Neuron (in vitro differentiated cells): ENCODE measurements at regions not wholly inside any gene's neighbourhood (a gene's known extent, or its start where the extent isn't known, plus 50 kb on each side); places are given as distances from the start of the nearest gene placed in this dataset.

ENCODE experiments used
- H2AFZ ChIP-seq: one replicate; pipeline ENCODE4 v1.6.1; 2013; ENCODE audit warnings: low read depth, mild to moderate bottlenecking, inconsistent platforms, low read length, moderate library complexity
- H3K27me3 ChIP-seq: one replicate; pipeline ENCODE4 v1.6.1; 2013; ENCODE audit warnings: low read length; ENCODE audit not compliant: insufficient read depth
- H3K36me3 ChIP-seq: one replicate; pipeline ENCODE4 v1.6.1; 2013; ENCODE audit warnings: low read length; ENCODE audit not compliant: insufficient read depth
- H3K4me1 ChIP-seq: one replicate; pipeline ENCODE4 v1.6.1; 2013; ENCODE audit warnings: low read length; ENCODE audit not compliant: insufficient read depth
- H3K4me3 ChIP-seq: 2 replicates; pipeline ENCODE4 v1.5.1; 2013; ENCODE audit warnings: mild to moderate bottlenecking, low read length, moderate library complexity
- H3K9me3 ChIP-seq: one replicate; pipeline ENCODE4 v1.6.1; 2013; ENCODE audit warnings: low read length

GRCh38 chr1:244106837-244107493, 55.9 kb downstream of the ZBTB18 start:
- H3K9me3 ChIP-seq = no peaks in the 10 kb centered on the region
- H3K36me3 ChIP-seq = no peaks in the 10 kb centered on the region
- no peak overlapping the region for H3K4me3 ChIP-seq
- peaks cover 31% of the 10 kb centered on the region for H3K4me1 ChIP-seq
- H2AFZ ChIP-seq = no peak overlapping the region
- H3K27me3 ChIP-seq = no peaks in the 10 kb centered on the region

DNA sequence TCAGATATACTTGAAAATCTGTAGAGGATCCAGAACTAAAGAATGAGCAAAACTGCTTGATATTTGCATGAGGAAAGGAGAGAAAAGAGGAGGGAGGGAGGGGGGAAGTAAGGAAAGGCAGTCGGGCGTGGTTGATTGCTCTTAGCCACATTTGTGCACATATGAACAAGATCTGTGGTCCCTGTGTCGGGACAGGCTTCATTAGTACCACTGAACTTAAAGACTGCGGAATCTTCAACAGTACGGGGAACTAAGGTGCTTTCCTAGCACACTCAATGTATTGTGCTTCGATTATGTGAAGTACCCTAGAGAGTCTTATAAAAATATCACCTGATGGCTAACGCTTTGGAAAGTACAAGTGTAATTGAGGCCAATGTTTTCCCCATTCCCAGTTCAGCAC, 59.9 kb downstream of the ZBTB18 start:
- no peak overlapping the region for H2AFZ ChIP-seq
- H3K4me1 ChIP-seq = peaks cover 31% of the 10 kb centered on the region
- no peaks in the 10 kb centered on the region for H3K36me3 ChIP-seq
- H3K4me3 ChIP-seq = no peak overlapping the region
- H3K27me3 ChIP-seq = no peaks in the 10 kb centered on the region
- no peaks in the 10 kb centered on the region for H3K9me3 ChIP-seq

- no peak overlapping the region for H3K4me3 ChIP-seq
- H3K9me3 ChIP-seq = peaks cover 2% of the 10 kb centered on the region
- H3K36me3 ChIP-seq = no peaks in the 10 kb centered on the region
- H3K27me3 ChIP-seq = no peaks in the 10 kb centered on the region
- H2AFZ ChIP-seq = no peak overlapping the region
- peaks cover 23% of the 10 kb centered on the region for H3K4me1 ChIP-seq
Measured at GRCh38 chr1:244112041-244112440, 61.0 kb downstream of the ZBTB18 start.

- no peak overlapping the region for H2AFZ ChIP-seq
Measured at GRCh38 chr1:244112636-244113035, 61.6 kb downstream of the ZBTB18 start.

GRCh38 chr1:244113532-244114320, 62.6 kb downstream of the ZBTB18 start:
- H3K9me3 ChIP-seq = peaks cover 2% of the 10 kb centered on the region
- no peaks in the 10 kb centered on the region for H3K27me3 ChIP-seq
- H2AFZ ChIP-seq = no peak overlapping the region
- no peak overlapping the region for H3K4me3 ChIP-seq
- peaks cover 31% of the 10 kb centered on the region for H3K4me1 ChIP-seq
- no peaks in the 10 kb centered on the region for H3K36me3 ChIP-seq

More at GRCh38 chr1:244112636-244113035, 61.6 kb downstream of the ZBTB18 start:
- no peaks in the 10 kb centered on the region for H3K27me3 ChIP-seq
- no peak overlapping the region for H3K4me3 ChIP-seq
- no peaks in the 10 kb centered on the region for H3K36me3 ChIP-seq
- H3K9me3 ChIP-seq = peaks cover 2% of the 10 kb centered on the region
- peaks cover 23% of the 10 kb centered on the region for H3K4me1 ChIP-seq

GRCh38 chr1:244114892-244115291, 63.8 kb downstream of the ZBTB18 start:
- Histone ChIP-seq H3K27me3 (no peaks in the 10 kb centered on the region), H3K36me3 (no peaks in the 10 kb centered on the region), H3K4me1 (peaks cover 27% of the 10 kb centered on the region), H3K9me3 (peaks cover 2% of the 10 kb centered on the region), H3K4me3 (no peak overlapping the region), H2AFZ (no peak overlapping the region)

GRCh38 chr1:244116946-244117345, 65.9 kb downstream of the ZBTB18 start:
- Histone ChIP-seq H3K9me3 (peaks cover 2% of the 10 kb centered on the region), H3K4me3 (no peak overlapping the region), H2AFZ (no peak overlapping the region), H3K27me3 (no peaks in the 10 kb centered on the region), H3K4me1 (peaks cover 24% of the 10 kb centered on the region), H3K36me3 (no peaks in the 10 kb centered on the region)

DNA sequence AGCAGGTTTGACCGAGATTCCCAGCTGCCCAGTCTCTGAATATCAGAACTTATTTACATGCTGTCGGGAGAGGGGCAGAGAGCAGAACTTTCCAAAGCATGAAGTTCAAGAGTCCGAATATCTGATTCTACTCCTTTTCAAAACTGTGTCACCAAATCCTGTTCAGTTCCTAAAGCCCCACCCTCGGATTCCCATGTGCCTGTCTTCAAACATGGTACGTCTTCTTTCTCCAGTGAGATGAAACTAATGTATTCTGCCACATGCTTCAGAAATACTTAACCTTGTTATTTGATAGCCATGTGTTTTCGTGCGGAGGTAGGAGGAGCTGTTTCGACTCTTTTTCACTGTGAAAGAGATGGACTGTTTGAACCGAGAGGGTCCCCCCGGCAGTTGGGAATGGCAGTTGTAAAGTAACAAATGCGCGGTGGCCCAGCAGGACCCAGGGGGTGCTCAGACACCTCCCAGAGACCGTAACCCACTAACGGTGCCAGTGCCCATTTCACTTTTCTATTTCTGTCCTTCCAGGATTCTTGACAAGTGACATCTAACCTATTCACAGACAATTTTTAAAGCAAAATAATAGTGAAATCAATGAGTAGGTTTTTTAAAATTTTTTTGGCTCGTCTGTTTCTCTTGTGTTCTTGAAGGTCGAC, 67.2 kb downstream of the ZBTB18 start:
- peak overlapping the region; percentile 38 for H3K4me3 ChIP-seq
- peaks cover 2% of the 10 kb centered on the region for H3K9me3 ChIP-seq
- peaks cover 27% of the 10 kb centered on the region for H3K4me1 ChIP-seq
- H2AFZ ChIP-seq = peak overlapping the region; percentile 64
- H3K36me3 ChIP-seq = no peaks in the 10 kb centered on the region
- H3K27me3 ChIP-seq = no peaks in the 10 kb centered on the region

GRCh38 chr1:244128591-244129383, 77.7 kb downstream of the ZBTB18 start:
- H3K36me3 ChIP-seq = no peaks in the 10 kb centered on the region
- H3K4me3 ChIP-seq = no peak overlapping the region
- no peaks in the 10 kb centered on the region for H3K9me3 ChIP-seq
- peaks cover 19% of the 10 kb centered on the region for H3K4me1 ChIP-seq
- H3K27me3 ChIP-seq = no peaks in the 10 kb centered on the region
- H2AFZ ChIP-seq = no peak overlapping the region

DNA sequence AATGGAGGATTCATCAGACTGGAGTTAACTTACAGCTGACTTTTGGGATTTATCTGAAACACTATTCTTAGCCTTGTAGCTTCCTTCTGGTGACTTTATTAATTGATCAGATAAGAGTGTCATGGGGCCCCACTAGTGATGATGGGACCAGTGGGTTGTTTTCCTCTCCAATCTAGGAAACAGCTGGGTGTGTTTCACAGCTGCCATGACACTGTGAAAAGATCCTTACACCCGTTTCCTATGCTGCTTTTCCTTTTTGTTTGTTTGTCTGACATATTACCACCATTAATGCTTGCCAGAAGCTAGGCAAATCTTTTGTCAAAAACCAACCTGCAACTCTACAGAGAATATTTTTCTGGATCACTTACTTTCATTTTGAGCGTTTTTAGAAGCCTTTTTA, 86.2 kb downstream of the ZBTB18 start:
- H2AFZ ChIP-seq = no peak overlapping the region
- H3K36me3 ChIP-seq = no peaks in the 10 kb centered on the region
- peaks cover 3% of the 10 kb centered on the region for H3K4me1 ChIP-seq
- no peak overlapping the region for H3K4me3 ChIP-seq
- H3K9me3 ChIP-seq = no peaks in the 10 kb centered on the region
- H3K27me3 ChIP-seq = no peaks in the 10 kb centered on the region

- Histone ChIP-seq H3K27me3 (no peaks in the 10 kb centered on the region), H3K4me1 (peaks cover 3% of the 10 kb centered on the region), H2AFZ (no peak overlapping the region), H3K36me3 (no peaks in the 10 kb centered on the region), H3K4me3 (no peak overlapping the region), H3K9me3 (no peaks in the 10 kb centered on the region)
Measured at GRCh38 chr1:244137725-244138124, 86.6 kb downstream of the ZBTB18 start.

- Histone ChIP-seq H3K27me3 (no peaks in the 10 kb centered on the region), H3K36me3 (no peaks in the 10 kb centered on the region), H3K4me3 (no peak overlapping the region), H3K9me3 (no peaks in the 10 kb centered on the region), H3K4me1 (peaks cover 3% of the 10 kb centered on the region), H2AFZ (no peak overlapping the region)
Measured at GRCh38 chr1:244138399-244138798, 87.3 kb downstream of the ZBTB18 start.

DNA sequence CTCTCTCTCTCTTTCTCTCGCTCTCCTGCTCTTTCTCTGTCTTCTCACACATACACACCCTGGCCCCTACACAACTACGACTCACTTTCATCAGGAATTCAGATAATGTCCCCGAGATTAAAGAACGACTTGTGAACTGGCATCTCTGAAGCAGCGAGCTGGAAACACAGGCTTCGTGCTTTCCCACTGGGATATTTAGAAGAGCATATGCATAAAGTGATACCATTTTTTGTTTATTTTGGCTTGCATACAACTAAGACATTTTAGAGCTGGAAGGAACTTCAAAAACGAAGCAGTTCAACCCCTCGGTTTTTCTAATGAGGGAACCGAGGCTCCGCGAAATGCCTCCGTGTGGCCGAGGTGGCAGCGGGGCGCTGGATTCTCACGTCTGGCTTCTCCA, 88.6 kb downstream of the ZBTB18 start:
- H3K9me3 ChIP-seq = no peaks in the 10 kb centered on the region
- no peaks in the 10 kb centered on the region for H3K27me3 ChIP-seq
- no peak overlapping the region for H3K4me3 ChIP-seq
- no peaks in the 10 kb centered on the region for H3K36me3 ChIP-seq
- H2AFZ ChIP-seq = no peak overlapping the region
- peaks cover 3% of the 10 kb centered on the region for H3K4me1 ChIP-seq
